Activated naive CD8-positive, alpha-beta T cell treated with anti-CD3 and anti-CD28 coated beads for 36 hours (primary cell): ENCODE measurements at regions not wholly inside any gene's neighbourhood (a gene's known extent, or its start where the extent isn't known, plus 50 kb on each side); places are given as distances from the start of the nearest gene placed in this dataset.

ENCODE experiments used
- DNase-seq: peaks from one replicate; pipeline ENCODE4 v3.0.0; 2021
- H3K27ac Mint-ChIP-seq: one replicate; pipeline ENCODE4 v1.8.0; 2022; ENCODE audit warnings: mild to moderate bottlenecking, moderate library complexity, mixed read lengths
- H3K27me3 Mint-ChIP-seq: one replicate; pipeline ENCODE4 v1.8.0; 2022; ENCODE audit warnings: mild to moderate bottlenecking, mixed read lengths
- H3K36me3 Mint-ChIP-seq: one replicate; pipeline ENCODE4 v1.8.0; 2021; ENCODE audit warnings: mild to moderate bottlenecking, mixed read lengths
- H3K4me1 Mint-ChIP-seq: one replicate; pipeline ENCODE4 v1.8.0; 2021; ENCODE audit warnings: mixed read lengths
- H3K4me3 Mint-ChIP-seq: one replicate; pipeline ENCODE4 v1.8.0; 2022; ENCODE audit warnings: mild to moderate bottlenecking, moderate library complexity, mixed read lengths
- H3K9me3 Mint-ChIP-seq: one replicate; pipeline ENCODE4 v1.8.0; 2022; ENCODE audit warnings: mixed read lengths

DNA sequence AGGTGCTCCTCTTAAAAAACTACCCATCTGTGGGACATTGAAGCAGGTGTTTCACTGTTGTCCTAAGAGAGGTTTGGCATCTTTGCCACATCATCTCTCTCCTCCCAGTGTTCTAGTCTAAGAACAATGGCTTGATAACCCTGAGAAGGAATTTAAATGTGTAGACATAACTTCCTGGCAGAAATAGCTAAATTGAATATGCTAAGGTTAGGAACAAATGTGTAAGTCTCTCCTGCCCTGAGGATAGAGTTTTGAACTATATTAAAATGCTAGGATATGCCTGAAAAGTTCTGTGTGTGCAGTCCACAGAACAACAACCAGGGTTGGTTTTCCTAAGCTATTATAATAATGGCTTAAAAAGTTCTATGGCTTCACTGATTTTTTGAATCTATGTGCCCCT lies 106.6 kb downstream of the LRRC70 start:
- Mint-ChIP-seq H3K27me3 (no peaks in the 10 kb centered on the region), H3K9me3 (no peaks in the 10 kb centered on the region), H3K4me1 (peaks cover 4% of the 10 kb centered on the region), H3K36me3 (no peaks in the 10 kb centered on the region), H3K27ac (no peak overlapping the region), H3K4me3 (no peak overlapping the region)
- DNase-seq = no peak

DNA sequence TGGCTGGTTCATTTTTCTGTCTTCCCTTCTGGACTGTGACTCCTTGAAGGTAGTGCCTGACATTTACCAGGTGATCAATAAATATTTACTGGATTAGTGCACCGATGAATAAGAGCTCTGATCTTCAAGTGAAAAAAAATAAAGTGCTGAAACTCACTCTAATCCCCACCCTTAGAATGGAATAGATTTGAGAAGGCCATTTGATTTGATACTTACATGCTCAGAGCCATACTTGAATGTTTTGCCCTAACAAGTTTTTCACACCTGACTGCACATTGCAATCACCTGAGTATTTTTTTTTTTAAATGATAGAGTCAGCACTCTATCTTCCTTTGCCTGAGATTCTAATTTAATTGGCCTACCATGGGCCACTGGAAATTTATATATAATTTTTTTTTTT lies 105.7 kb downstream of the LRRC70 start:
- no peaks in the 10 kb centered on the region for H3K4me1 Mint-ChIP-seq
- H3K27ac Mint-ChIP-seq = no peak overlapping the region
- H3K27me3 Mint-ChIP-seq = no peaks in the 10 kb centered on the region
- peaks cover 2% of the 10 kb centered on the region for H3K36me3 Mint-ChIP-seq
- H3K9me3 Mint-ChIP-seq = no peaks in the 10 kb centered on the region
- no peak for DNase-seq
- no peak overlapping the region for H3K4me3 Mint-ChIP-seq

DNA sequence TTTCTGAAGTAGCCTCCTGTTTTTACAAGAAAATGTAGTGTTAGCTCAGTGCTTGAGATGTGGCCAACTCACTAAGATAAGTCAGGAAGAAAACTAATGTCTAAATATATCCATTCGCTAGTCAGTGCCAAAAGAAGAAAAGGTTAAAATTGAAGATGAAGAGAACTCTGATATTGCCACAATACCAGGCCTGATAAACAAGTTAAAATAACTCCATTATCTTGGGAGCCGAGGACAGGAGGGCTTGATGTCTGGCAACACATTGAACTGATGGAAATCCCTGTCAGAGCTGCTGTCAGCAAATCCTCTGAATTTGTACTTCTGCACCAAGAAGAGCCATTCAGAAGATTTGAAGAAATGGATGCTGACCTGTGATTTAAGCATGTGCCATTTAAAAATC lies 103.4 kb downstream of the LRRC70 start:
- no peaks in the 10 kb centered on the region for H3K4me1 Mint-ChIP-seq
- no peaks in the 10 kb centered on the region for H3K27me3 Mint-ChIP-seq
- H3K36me3 Mint-ChIP-seq = peaks cover 2% of the 10 kb centered on the region
- DNase-seq = no peak
- peaks cover 7% of the 10 kb centered on the region for H3K9me3 Mint-ChIP-seq
- no peak overlapping the region for H3K27ac Mint-ChIP-seq
- H3K4me3 Mint-ChIP-seq = no peak overlapping the region

DNA sequence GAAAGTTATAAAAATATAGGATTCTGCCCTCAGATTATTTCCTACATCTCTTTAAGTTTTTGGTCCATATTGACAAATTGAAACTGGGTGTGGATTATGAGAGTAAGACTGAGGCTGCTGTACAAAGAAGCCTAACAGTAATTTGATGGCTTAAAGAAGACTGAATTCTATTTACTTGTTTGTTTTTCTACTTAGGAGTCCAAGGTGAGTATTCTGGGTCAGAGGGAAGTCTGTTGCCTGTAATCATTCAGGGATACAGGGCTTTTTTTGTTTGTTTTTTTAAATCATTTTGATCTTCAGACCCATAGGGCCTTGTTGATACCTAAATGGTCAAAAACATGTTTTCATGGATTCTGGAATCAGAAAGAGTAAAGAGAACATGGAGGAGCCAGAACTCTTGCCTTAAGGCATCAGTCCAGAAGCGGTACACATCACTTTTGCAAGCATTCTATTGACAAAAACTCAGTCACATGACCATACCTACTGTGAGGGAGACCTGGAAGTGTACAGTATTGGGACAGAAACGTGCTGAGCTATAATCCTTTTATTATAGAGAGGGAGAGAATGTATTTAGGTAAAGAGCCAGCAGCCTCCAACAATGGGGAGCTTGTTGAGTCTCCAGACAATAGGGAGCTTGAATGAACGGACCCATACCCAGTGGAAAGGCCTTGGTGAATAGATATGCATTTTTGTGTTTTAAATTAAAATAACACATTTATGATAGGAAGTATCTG lies 102.7 kb downstream of the LRRC70 start:
- no peak for DNase-seq
- Mint-ChIP-seq H3K36me3 (peaks cover 2% of the 10 kb centered on the region), H3K4me1 (no peaks in the 10 kb centered on the region), H3K27me3 (no peaks in the 10 kb centered on the region), H3K4me3 (no peak overlapping the region), H3K9me3 (peaks cover 9% of the 10 kb centered on the region), H3K27ac (no peak overlapping the region)

DNA sequence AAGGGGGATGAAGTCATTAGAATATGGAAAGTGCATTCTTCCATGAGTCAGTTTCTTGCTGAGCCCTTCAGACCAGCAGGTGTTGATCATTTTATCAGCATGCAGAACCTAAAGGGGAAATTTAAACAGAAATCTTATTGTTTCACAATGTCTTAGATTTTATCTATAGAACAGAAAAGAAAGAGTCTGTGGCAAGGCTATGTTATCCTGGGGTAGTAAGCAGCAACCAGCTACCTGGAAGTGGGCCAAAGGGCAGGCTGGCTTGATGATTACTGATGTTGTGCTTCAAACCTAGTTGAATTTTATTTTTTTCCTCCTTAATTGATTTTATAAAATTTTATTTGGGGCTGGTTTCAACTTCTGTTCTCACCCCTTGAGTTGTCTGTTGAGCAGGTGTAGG lies 101.5 kb downstream of the LRRC70 start:
- no peaks in the 10 kb centered on the region for H3K4me1 Mint-ChIP-seq
- H3K9me3 Mint-ChIP-seq = peaks cover 17% of the 10 kb centered on the region
- H3K27me3 Mint-ChIP-seq = no peaks in the 10 kb centered on the region
- H3K27ac Mint-ChIP-seq = no peak overlapping the region
- peaks cover 2% of the 10 kb centered on the region for H3K36me3 Mint-ChIP-seq
- H3K4me3 Mint-ChIP-seq = no peak overlapping the region
- DNase-seq = no peak
